Right lobe of liver (tissue), 6 donors: ENCODE measurements at regions not wholly inside any gene's neighbourhood (a gene's known extent, or its start where the extent isn't known, plus 50 kb on each side); places are given as distances from the start of the nearest gene placed in this dataset.
"Not testable (repeated sequence)": the region's sequence is repeated elsewhere in the genome, so short reads cannot be mapped to it uniquely, and the experiment has no call there.

ENCODE experiments used
- ATAC-seq, 4 donors: fragments of 200-7000 bp; cut with Tn5 transposase; one replicate each; pipeline ENCODE4 v1.9.1; 2020; ENCODE audit warnings: mild to moderate bottlenecking in 4 of 4, moderate library complexity in 4 of 4
- DNase-seq, 3 donors: peaks; one replicate each; pipeline ENCODE4 v3.0.0-alpha.2; 2020
- H3K27ac ChIP-seq, 3 donors: fragments of 200-600 bp; one replicate each; pipeline ENCODE4 v1.8.0; 2022
- H3K27me3 ChIP-seq, 2 donors: fragments of 200-600 bp; one replicate each; pipeline ENCODE4 v1.8.0; 2022
- H3K36me3 ChIP-seq, 4 donors: fragments of 200-600 bp; sonication (generic) in 1 of 4; one replicate each; pipeline versions ENCODE4 v1.5.1 to v1.8.0; 2017 to 2022; ENCODE audit warnings: control low read depth in 1 of 4
- H3K4me1 ChIP-seq, 4 donors: fragments of 200-600 bp; sonication (generic) in 1 of 4; one replicate each; pipeline versions ENCODE4 v1.5.1 to v1.8.0; 2017 to 2022; ENCODE audit warnings: control low read depth in 1 of 4
- H3K4me3 ChIP-seq, 3 donors: fragments of 200-600 bp; one replicate each; pipeline ENCODE4 v1.8.0; 2022
- H3K9me3 ChIP-seq, 4 donors: fragments of 200-600 bp; sonication (generic) in 1 of 4; one replicate each; pipeline versions ENCODE4 v1.5.1 to v1.8.0; 2017 to 2022; ENCODE audit warnings: control low read depth in 1 of 4
- CTCF ChIP-seq, 4 donors: fragments of 200-600 bp in 3 of 4; fragments of 450-650 bp in 1 of 4; IDR thresholded peaks; one replicate each; pipeline versions ENCODE4 v1.5.1 to v1.8.0; 2016 to 2022; ENCODE audit warnings: antibody characterized with exemption in 4 of 4, mild to moderate bottlenecking in 2 of 4
- POLR2A ChIP-seq: fragments of 450-650 bp; IDR thresholded peaks from one replicate; pipeline ENCODE4 v1.6.1; 2017; ENCODE audit warnings: antibody characterized with exemption, mild to moderate bottlenecking
- WGBS: methylation state at CpG from one replicate; pipeline ENCODE4 v1.1.6; 2018; ENCODE audit warnings: low coverage, low lambda C conversion rate; ENCODE audit not compliant: insufficient coverage; ENCODE audit errors: missing lambda C conversion rate; 5-methylcytosine and 5-hydroxymethylcytosine counted together
- intact Hi-C, 2 donors: fragments of 100-400 bp; cut with DNase I; formaldehyde crosslinking; loops; one replicate each; pipeline versions ENCODE4 v1.11.2 to v1.14.1; 2022
- donor health status: DM: no; HTN: yes; CAD: no.
- donor health status: DM: no; HTN: no; CAD: no.
- donor health status: DM: no; HTN: no; CAD: no.
- donor health status: DM: no; HTN: yes; CAD: no.
- donor health status: DM: no; HTN: yes; CAD: no.

- H3K36me3 ChIP-seq: no peaks in the 10 kb centered on the region
- no peak for ATAC-seq
- no peak overlapping the region for H3K27ac ChIP-seq
- H3K4me3 ChIP-seq: no peak overlapping the region
- no peaks in the 10 kb centered on the region for H3K4me1 ChIP-seq
- no peaks in the 10 kb centered on the region for H3K9me3 ChIP-seq
- TF ChIP-seq CTCF (IDR thresholded peaks at IDR 0.05) (no peak), POLR2A (no peak)
- intact Hi-C loops: no loop called here
- no peak for DNase-seq
- WGBS: no CpG with 5 or more reads among the region's 2 CpGs
- no peaks in the 10 kb centered on the region for H3K27me3 ChIP-seq
These were observed 685.4 kb downstream of the PTPRU start for GRCh38 chr1:29921741-29922140.

- intact Hi-C loops: no loop called here
- no peak for TF ChIP-seq POLR2A
- TF ChIP-seq CTCF (IDR thresholded peaks at IDR 0.05): no peak
- Histone ChIP-seq H3K27me3 (no peaks in the 10 kb centered on the region), H3K4me3 (no peak overlapping the region), H3K36me3 (no peaks in the 10 kb centered on the region), H3K9me3 (no peaks in the 10 kb centered on the region), H3K4me1 (no peaks in the 10 kb centered on the region), H3K27ac (no peak overlapping the region)
- WGBS: 48% methylated on average over 7 of the region's 11 CpGs
- ATAC-seq (no peak), DNase-seq (no peak)
These were observed 684.5 kb downstream of the PTPRU start for GRCh38 chr1:29920784-29921183.

GRCh38 chr1:29920316-29920715 lies 684.0 kb downstream of the PTPRU start:
- DNase-seq (no peak), ATAC-seq (no peak)
- TF ChIP-seq POLR2A (no peak), CTCF (IDR thresholded peaks at IDR 0.05) (no peak)
- no peaks in the 10 kb centered on the region for H3K27me3 ChIP-seq
- H3K9me3 ChIP-seq: no peaks in the 10 kb centered on the region
- H3K4me3 ChIP-seq: no peak overlapping the region
- H3K4me1 ChIP-seq: no peaks in the 10 kb centered on the region
- intact Hi-C loops: no loop called here
- H3K27ac ChIP-seq: no peak overlapping the region
- H3K36me3 ChIP-seq: no peaks in the 10 kb centered on the region
- WGBS: no CpG with 5 or more reads among the region's 9 CpGs

GRCh38 chr1:29919041-29919440 lies 682.7 kb downstream of the PTPRU start:
- 54% methylated on average over 3 of the region's 7 CpGs for WGBS
- not testable (repeated sequence) for H3K4me1 ChIP-seq, DNase-seq, H3K36me3 ChIP-seq, H3K9me3 ChIP-seq, H3K27me3 ChIP-seq, H3K4me3 ChIP-seq, ATAC-seq, H3K27ac ChIP-seq
- intact Hi-C loops: loop anchor here in 1 of 2 donors (10.0 kb wide), 1 partner anchor 176 kb away; no protein-coding TSS in a partner anchor

GRCh38 chr1:29916656-29917369 lies 680.5 kb downstream of the PTPRU start:
- ATAC-seq (no peak), DNase-seq (no peak)
- 87% methylated on average over 3 of the region's 3 CpGs for WGBS
- Histone ChIP-seq H3K4me1 (no peaks in the 10 kb centered on the region), H3K9me3 (no peaks in the 10 kb centered on the region), H3K27me3 (no peaks in the 10 kb centered on the region), H3K4me3 (no peak overlapping the region), H3K27ac (no peak overlapping the region), H3K36me3 (no peaks in the 10 kb centered on the region)
- TF ChIP-seq CTCF (IDR thresholded peaks at IDR 0.05): no peak
- no peak for TF ChIP-seq POLR2A
- intact Hi-C loops: loop anchor here in 1 of 2 donors (10.0 kb wide), 1 partner anchor 178 kb away; no protein-coding TSS in a partner anchor
